K562 (cell line): ENCODE measurements at regions not wholly inside any gene's neighbourhood (a gene's known extent, or its start where the extent isn't known, plus 50 kb on each side); places are given as distances from the start of the nearest gene placed in this dataset.

ENCODE experiments used
- ATAC-seq: fragments of 200-7000 bp; cut with Tn5 transposase; 3 replicates; pipeline ENCODE4 v1.9.1; 2020; ENCODE audit warnings: moderate library complexity
- BruUV-seq: library from RNA; stranded (reverse); fragments of 400-500 nt; replicated peaks from 2 replicates; lab custom pipeline; 2021; lab: Mats Ljungman, UMichigan
- CTCF ChIA-PET: fragments of 300-600 bp; formaldehyde crosslinking; extraction: SDS; loops from one replicate; lab custom pipeline; 2021; ENCODE audit warnings: low intra/inter-chr PET ratio; lab: Yijun Ruan, JAX
- POLR2A ChIA-PET: fragments of 300-600, 350-650 bp; sonication (Branson Sonifier 250); formaldehyde crosslinking; extraction: SDS; loops from one replicate; lab custom pipeline; 2021; ENCODE audit warnings: antibody characterized with exemption, inconsistent platforms; lab: Yijun Ruan, JAX
- DNase-seq, 4 experiments: peaks; one replicate each; pipeline versions ENCODE4 v3.0.0 to v3.0.0-alpha.2; 2011 to 2018; ENCODE audit warnings: low spot score in 3 of 4, mixed read lengths in 3 of 4; ENCODE audit errors: extremely low read depth in 1 of 4
- FAIRE-seq: peaks from 2 replicates; lab custom pipeline; 2011; peaks lifted over from hg19 to GRCh38; lab: Jason Lieb, UNC
- H2AFZ ChIP-seq: 2 replicates; pipeline ENCODE4 v1.6.0; 2011; ENCODE audit warnings: low read depth, low read length, control low read depth, inconsistent platforms
- H3K27ac ChIP-seq: fragments of 200-600 bp; 3 replicates; pipeline ENCODE4 v1.8.0; 2011; ENCODE audit warnings: low read depth, mild to moderate bottlenecking, control low read depth, inconsistent platforms, low read length, moderate library complexity, mixed read lengths; ENCODE audit errors: extremely low read depth
- H3K27me3 ChIP-seq, 2 experiments: fragments of 300-600 bp in 1 of 2; 2 replicates in 1 of 2; 3 replicates in 1 of 2; pipeline versions ENCODE4 v1.6.0 to v1.8.0; 2011; ENCODE audit warnings: inconsistent platforms in 2 of 2, low read length in 2 of 2, mild to moderate bottlenecking in 1 of 2, mixed read lengths in 1 of 2, moderate library complexity in 1 of 2; ENCODE audit not compliant: control insufficient read depth in 2 of 2, insufficient read depth in 2 of 2
- H3K36me3 ChIP-seq: fragments of 300-600 bp; 3 replicates; pipeline ENCODE4 v1.8.0; 2011; ENCODE audit warnings: mild to moderate bottlenecking, low read length, inconsistent platforms; ENCODE audit not compliant: control insufficient read depth, insufficient read depth
- H3K4me1 ChIP-seq, 2 experiments: fragments of 200-600 bp in 1 of 2; replicated peaks in 1 of 2; 2 replicates in 1 of 2; 3 replicates in 1 of 2; pipeline versions ENCODE4 v1.5.1 to v1.8.0; 2011; ENCODE audit warnings: inconsistent platforms in 2 of 2, low read length in 2 of 2, mild to moderate bottlenecking in 1 of 2, mixed read lengths in 1 of 2, moderate library complexity in 1 of 2; ENCODE audit not compliant: control insufficient read depth in 2 of 2, insufficient read depth in 2 of 2
- H3K4me2 ChIP-seq: 2 replicates; pipeline ENCODE4 v1.6.1; 2011; ENCODE audit warnings: low read length, control low read depth, inconsistent platforms, mixed read lengths; ENCODE audit not compliant: insufficient read depth
- H3K4me3 ChIP-seq: fragments of 200-600 bp; sonication (generic), shearing (Covaris generic); 2 replicates; pipeline ENCODE4 v1.5.1; 2016; ENCODE audit warnings: control low read depth, inconsistent platforms
- H3K79me2 ChIP-seq: fragments of 200-600 bp; 3 replicates; pipeline ENCODE4 v1.8.0; 2011; ENCODE audit warnings: low read length, inconsistent platforms; ENCODE audit not compliant: control insufficient read depth, insufficient read depth
- H3K9ac ChIP-seq, 2 experiments: 2 replicates each; pipeline versions ENCODE4 v1.6.0 to v1.6.1; 2011; ENCODE audit warnings: low read depth in 2 of 2, low read length in 2 of 2, control low read depth in 1 of 2, inconsistent platforms in 1 of 2, mild to moderate bottlenecking in 1 of 2, mixed read lengths in 1 of 2; ENCODE audit not compliant: insufficient read depth in 1 of 2
- H3K9me1 ChIP-seq: one replicate; pipeline ENCODE4 v1.6.0; 2011; ENCODE audit warnings: inconsistent platforms, mild to moderate bottlenecking, low read length, moderate library complexity; ENCODE audit not compliant: control insufficient read depth, insufficient read depth
- H3K9me3 ChIP-seq: replicated peaks from 2 replicates; pipeline ENCODE4 v1.5.1; 2011; ENCODE audit warnings: low read depth, low read length, inconsistent platforms; ENCODE audit not compliant: control insufficient read depth, insufficient read depth
- H4K20me1 ChIP-seq: replicated peaks from 2 replicates; pipeline ENCODE4 v1.6.1; 2011; ENCODE audit warnings: low read length, inconsistent platforms, mixed read lengths; ENCODE audit not compliant: control insufficient read depth, insufficient read depth
- CAMTA2 ChIP-seq: fragments of 250-450 bp; sonication (Bioruptor Pico); conservative IDR thresholded peaks from 2 replicates; pipeline ENCODE4 v1.5.1; 2022
- ELK1 ChIP-seq: sonication (generic); formaldehyde crosslinking; IDR thresholded peaks from 2 replicates; pipeline ENCODE4 v1.8.1; 2022; ENCODE audit warnings: missing genetic modification reagents
- SMAD2 ChIP-seq: fragments of 150-350 bp; IDR thresholded peaks from 2 replicates; pipeline ENCODE4 v1.6.1; 2014; ENCODE audit warnings: low read depth, mild to moderate bottlenecking, low read length
- ZNF253 ChIP-seq: fragments of 250-450 bp; sonication (Bioruptor Pico); conservative IDR thresholded peaks from 2 replicates; pipeline ENCODE4 v1.6.1; 2021; ENCODE audit warnings: mild to moderate bottlenecking
- ZNF316 ChIP-seq: fragments of 450-650 bp; IDR thresholded peaks from 2 replicates; pipeline ENCODE4 v1.6.1; 2016
- ZNF77 ChIP-seq: fragments of 250-450 bp; sonication (Bioruptor Pico); IDR thresholded peaks from 2 replicates; pipeline ENCODE4 v1.5.0; 2020
- WGBS: fragments of 100-300 bp; shearing (Covaris generic); methylation state at CpG from one replicate; pipeline ENCODE4 v1.1.6; 2016; ENCODE audit warnings: low coverage, mixed read lengths; ENCODE audit not compliant: insufficient coverage; ENCODE audit errors: missing lambda C conversion rate; 5-methylcytosine and 5-hydroxymethylcytosine counted together
- in situ Hi-C: fragments of 300-500 bp; cut with MboI; formaldehyde crosslinking; loops from 4 replicates; pipeline ENCODE4 v1.15.0; 2018; ENCODE audit warnings: inconsistent platforms, mixed read lengths
- intact Hi-C: fragments of 100-400 bp; cut with micrococcal nuclease; formaldehyde crosslinking; loops from 2 replicates; pipeline ENCODE4 v1.14.2; 2022

- no peak for TF ChIP-seq ZNF316
- TF ChIP-seq SMAD2 = no peak
Observed at GRCh38 chr6:63149730-63150129, 61.5 kb upstream of the FKBP1C start (continued).

- intact Hi-C loops = no loop called here
- in situ Hi-C loops = no loop called here
- Histone ChIP-seq H3K27me3 (no peaks in the 10 kb centered on the region), H3K27ac (no peak overlapping the region), H4K20me1 (no peaks in the 10 kb centered on the region), H3K9ac (no peak overlapping the region), H3K9me3 (no peaks in the 10 kb centered on the region), H3K9me1 (no peaks in the 10 kb centered on the region), H3K4me1 (no peaks in the 10 kb centered on the region), H3K4me3 (no peak overlapping the region), H2AFZ (no peak overlapping the region), H3K4me2 (no peak overlapping the region), H3K79me2 (no peaks in the 10 kb centered on the region), H3K36me3 (no peaks in the 10 kb centered on the region)
- TF ChIP-seq CAMTA2 (CRISPR knock-in tag) = no peak
- TF ChIP-seq ZNF253 (CRISPR knock-in tag) = no peak
- no peak for TF ChIP-seq ZNF77 (CRISPR knock-in tag)
- TF ChIP-seq ELK1 = no peak
- 9% methylated on average over 2 of the region's 2 CpGs for WGBS
- FAIRE-seq (no peak), DNase-seq (no peak), ATAC-seq (no peak)
- no TSS peak for BruUV-seq
- ChIA-PET POLR2A (no interaction called here), CTCF (no interaction called here)
Observed at GRCh38 chr6:63154535-63154934, 56.7 kb upstream of the FKBP1C start.
